HG02970 (cell line): ENCODE measurements at regions not wholly inside any gene's neighbourhood (a gene's known extent, or its start where the extent isn't known, plus 50 kb on each side); places are given as distances from the start of the nearest gene placed in this dataset.

Source experiments
- ATAC-seq: cut with Tn5 transposase; IDR thresholded peaks from one replicate; pipeline ENCODE4 v1.9.1; 2021; ENCODE audit warnings: mild to moderate bottlenecking, moderate library complexity, moderate number of reproducible peaks; ENCODE audit not compliant: unreplicated experiment, low FRiP score

GRCh38 chr3:5520237-5520636 is 332.7 kb downstream of the EDEM1 start:
- ATAC-seq = no peak

- ATAC-seq = no peak
Observed at GRCh38 chr3:5523125-5523524, 335.6 kb downstream of the EDEM1 start.

DNA sequence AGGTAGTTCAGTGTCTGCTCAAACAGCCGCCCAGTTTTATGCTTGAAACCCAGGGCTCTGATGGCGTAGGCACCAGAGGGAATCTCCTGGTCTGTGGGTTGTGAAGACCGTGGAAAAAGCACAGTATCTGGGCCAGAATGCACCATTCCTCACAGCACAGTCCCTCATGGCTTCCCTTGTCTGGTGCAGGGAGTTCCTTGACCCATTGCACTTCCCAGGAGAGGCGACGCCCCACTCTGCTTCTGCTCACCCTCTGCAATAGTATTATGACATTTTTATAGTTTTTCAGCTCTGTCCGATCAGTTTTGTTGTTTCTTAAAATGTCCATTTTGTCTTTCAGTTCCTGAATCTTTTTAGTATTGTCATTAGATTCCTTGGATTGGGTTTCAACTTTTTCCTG is 343.5 kb downstream of the EDEM1 start:
- ATAC-seq = no peak

- no peak for ATAC-seq
Observed at GRCh38 chr3:5531741-5532290, 344.3 kb downstream of the EDEM1 start.

- no peak for ATAC-seq
Observed at GRCh38 chr3:5540532-5540931, 353.0 kb downstream of the EDEM1 start.

DNA sequence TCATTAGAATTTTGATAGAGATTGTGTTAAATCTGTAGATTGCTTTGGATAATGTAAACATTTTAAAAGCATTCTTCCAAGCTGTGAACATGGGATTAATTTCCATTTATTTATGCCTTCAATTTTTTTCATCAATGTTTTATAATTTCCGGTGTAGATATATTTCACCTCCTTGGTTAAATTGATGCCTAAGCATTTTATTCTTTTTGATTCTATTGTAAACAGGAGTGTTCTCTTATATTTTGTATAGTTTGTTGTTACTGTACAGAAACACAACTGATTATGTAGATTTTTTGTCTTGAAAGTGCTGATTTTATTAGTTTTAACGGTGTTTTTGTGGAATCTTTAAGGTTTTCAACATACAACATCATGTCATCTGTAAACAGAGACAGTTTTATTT is 355.0 kb downstream of the EDEM1 start:
- ATAC-seq = no peak

GRCh38 chr3:5543047-5543446 is 355.5 kb downstream of the EDEM1 start:
- no peak for ATAC-seq

- ATAC-seq = no peak
Observed at GRCh38 chr3:5545719-5546118, 358.2 kb downstream of the EDEM1 start.

DNA sequence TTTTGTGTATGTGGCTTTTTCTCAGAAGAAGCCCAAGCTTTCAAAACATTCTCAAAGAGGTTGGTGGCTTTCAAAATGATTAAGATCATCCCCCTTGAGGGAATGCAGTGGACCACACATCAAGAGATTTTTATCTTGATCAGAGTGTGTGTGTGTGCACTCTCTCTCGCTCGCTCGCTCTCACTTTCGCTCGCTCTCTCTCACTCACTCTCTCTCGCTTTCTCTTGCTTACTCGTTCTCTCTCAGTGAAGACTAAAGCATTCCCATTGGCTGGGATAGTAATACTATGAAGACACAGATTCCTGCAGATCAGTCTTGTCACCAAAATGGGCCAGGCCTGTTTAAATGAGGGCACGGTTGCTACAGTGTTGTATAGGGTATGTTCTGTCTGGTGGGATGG is 365.7 kb downstream of the EDEM1 start:
- ATAC-seq = no peak

GRCh38 chr3:5554245-5554747 is 366.8 kb downstream of the EDEM1 start:
- ATAC-seq = no peak

DNA sequence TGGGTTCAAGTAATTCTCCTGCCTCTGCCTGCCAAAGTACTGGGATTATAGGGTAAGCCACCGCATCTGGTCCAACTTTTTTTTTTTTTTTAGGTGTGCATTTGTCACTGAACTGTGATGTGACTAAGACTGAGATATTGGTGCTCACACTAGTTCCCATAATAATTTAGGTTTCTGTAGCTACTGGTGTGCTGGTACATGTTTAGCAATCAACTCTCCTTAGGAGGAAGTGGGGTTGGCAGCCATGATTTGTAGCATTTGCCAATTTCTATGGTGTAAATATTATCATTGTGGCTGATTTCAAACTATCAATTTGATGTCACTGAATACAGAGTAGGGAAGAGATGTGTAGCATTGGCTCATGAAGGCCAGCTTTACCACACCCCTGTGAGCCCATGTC is 372.7 kb downstream of the EDEM1 start:
- no peak for ATAC-seq

DNA sequence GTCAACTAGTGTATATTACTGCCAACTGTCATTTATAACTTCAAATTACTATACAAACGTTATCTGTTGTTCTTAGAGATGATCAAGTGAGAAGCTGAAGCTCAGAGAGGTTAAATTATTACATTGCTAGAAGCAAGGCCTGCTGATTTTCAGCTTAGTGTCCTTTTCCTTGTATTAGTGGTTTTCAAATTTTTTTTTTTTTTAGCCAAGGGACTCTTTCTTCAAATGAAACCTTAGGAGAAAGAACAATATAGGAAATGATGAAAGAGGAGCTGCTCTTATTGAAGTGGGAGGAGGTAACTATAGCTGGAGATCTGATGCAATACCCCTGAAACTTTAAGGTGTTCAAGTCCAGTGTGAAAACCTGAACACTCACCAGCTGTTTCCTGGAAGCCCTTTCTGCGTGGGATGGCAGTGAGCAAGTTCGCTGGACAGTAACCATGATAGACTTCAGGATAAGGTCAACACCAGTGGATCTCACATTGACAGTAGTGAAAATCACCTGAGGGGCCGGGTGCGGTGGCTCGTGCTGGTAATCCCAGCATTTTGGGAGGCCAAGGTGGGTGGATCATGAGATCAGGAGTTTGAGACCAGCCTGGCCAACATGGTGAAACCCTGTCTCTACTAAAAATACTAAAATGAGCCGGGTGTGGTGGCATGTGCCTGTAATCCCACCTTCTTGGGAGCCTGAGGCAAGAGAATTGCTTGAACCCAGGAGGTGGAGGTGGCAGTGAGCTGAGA is 376.2 kb downstream of the EDEM1 start:
- no peak for ATAC-seq

DNA sequence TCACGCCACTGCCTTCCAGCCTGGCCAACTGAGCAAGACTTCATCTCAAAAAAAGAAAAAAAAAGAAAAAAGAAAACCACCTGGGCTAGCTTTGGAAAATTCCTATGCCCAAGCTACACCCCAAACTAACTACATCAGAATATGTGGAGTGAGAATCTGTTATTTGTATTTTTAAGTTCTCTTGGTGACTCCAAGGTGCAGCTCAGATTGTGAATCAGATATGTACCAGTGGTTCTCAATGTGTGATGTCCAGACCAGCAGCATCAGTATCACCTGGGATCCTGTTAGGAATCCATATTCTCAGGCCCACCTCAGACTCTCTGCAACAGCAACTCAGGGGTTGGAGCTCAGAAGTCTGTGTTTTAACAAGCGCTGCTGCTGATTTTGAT is 376.8 kb downstream of the EDEM1 start:
- no peak for ATAC-seq

DNA sequence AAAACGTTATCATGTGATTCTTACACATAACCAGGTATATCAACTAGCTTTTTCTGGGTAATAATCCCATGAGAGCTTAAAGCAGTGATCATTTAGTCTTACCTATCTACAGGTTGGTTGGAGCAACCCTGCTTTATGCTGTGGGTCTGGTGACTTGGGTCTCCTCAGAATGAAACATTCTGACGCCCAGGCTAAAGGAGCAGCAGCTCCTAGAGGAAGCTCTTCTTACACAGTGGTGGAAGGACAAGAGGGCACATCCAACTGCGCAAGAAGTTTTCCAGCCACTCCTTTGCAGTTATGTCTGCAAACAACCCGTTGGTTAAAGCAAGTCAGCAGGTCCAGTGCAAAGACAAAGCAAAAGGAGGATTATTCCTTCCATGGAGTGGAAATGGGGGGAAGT is 377.5 kb downstream of the EDEM1 start:
- no peak for ATAC-seq

DNA sequence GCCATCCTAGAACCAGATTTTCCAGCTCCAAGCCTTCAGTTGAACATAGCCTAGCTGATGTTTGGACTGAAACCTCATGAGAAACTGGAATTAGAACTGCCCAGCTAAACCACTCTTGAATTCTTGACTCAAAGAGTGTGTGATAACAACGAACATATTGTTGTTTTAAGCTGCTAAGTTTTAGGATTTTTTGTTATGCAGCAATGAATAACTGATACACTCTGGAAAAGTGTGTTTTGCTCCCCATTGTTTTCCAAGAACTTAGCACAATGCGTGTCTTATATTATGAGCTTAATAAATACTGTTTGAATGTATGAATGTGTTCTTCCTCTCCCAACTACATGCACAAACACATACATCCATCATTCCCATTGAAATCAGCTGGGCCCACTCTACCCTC is 379.6 kb downstream of the EDEM1 start:
- ATAC-seq = no peak

DNA sequence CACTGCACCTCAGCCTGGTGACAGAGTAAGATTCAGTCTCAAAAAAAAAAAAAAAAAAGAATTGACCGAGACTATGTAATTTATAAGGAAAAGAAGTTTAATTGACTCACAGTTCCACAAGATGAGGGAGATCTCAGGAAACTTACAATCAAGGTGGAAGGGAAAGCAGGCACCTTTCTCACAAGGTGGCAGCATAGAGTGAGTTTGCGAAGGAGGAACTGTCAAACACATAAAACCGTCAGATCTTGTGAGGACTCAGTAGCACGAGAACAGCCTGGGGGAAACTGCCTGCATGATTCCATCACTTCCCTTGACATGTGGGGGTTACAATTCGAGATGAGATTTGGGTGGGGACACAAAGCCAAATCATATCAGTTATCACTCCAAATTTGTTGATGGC is 380.9 kb downstream of the EDEM1 start:
- no peak for ATAC-seq

DNA sequence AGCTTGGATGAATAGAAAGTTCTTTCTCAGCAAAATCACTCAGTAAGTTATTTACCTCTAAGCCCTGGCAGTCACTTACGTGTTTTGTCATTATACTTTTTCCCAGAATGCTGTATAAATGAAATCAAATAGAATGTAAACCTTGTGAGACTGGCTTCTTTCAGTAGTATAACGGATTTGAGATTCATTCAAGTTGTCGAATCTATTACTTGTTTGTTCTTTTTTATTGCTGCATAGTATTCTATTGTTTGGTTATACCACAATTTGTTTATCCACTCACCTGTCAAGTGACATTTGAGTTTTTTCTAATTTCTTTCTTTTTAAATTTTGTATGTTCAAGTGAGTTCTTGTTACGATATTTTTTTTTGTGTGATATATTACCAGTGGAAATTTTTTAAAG is 381.6 kb downstream of the EDEM1 start:
- no peak for ATAC-seq

GRCh38 chr3:5572168-5572567 is 384.7 kb downstream of the EDEM1 start:
- no peak for ATAC-seq

GRCh38 chr3:5576277-5577011 is 388.9 kb downstream of the EDEM1 start:
- no peak for ATAC-seq

GRCh38 chr3:5579139-5579602 is 391.7 kb downstream of the EDEM1 start:
- ATAC-seq = no peak

GRCh38 chr3:5579946-5580345 is 392.4 kb downstream of the EDEM1 start:
- no peak for ATAC-seq

GRCh38 chr3:5580826-5581225 is 393.3 kb downstream of the EDEM1 start:
- ATAC-seq = no peak
